GM12878 (cell line): ENCODE measurements at regions not wholly inside any gene's neighbourhood (a gene's known extent, or its start where the extent isn't known, plus 50 kb on each side); places are given as distances from the start of the nearest gene placed in this dataset.

Experiments used
- CEBPB ChIP-seq, 2 experiments: fragments of 150-350 bp in 1 of 2; IDR thresholded peaks; 2 replicates each; pipeline ENCODE4 v1.6.1; 2012 to 2014; ENCODE audit warnings: low read depth in 2 of 2, low read length in 2 of 2, borderline replicate concordance in 1 of 2, inconsistent platforms in 1 of 2
- TCF12 ChIP-seq: IDR thresholded peaks from 2 replicates; pipeline ENCODE4 v1.6.1; 2011; ENCODE audit warnings: low read depth, mild to moderate bottlenecking, low read length
- TF ChIP-seq, protein P1 (sequence below), 3 experiments: IDR thresholded peaks in 2 of 3; conservative IDR thresholded peaks in 1 of 3; 2 replicates each; pipeline ENCODE4 v1.5.1; 2011; ENCODE audit warnings: low read depth in 3 of 3, low read length in 3 of 3, mild to moderate bottlenecking in 3 of 3, control low read depth in 2 of 3, moderate library complexity in 2 of 3, inconsistent platforms in 1 of 3, mixed read lengths in 1 of 3; ENCODE audit not compliant: control insufficient read depth in 2 of 3, insufficient read depth in 1 of 3; ENCODE audit errors: extremely low read depth in 1 of 3

- no peak for TF ChIP-seq CEBPB (IDR thresholded peaks at IDR 0.05; ENCODE audit: borderline replicate concordance in 1 of 2, low read depth in 2 of 2, low read length in 2 of 2)
- no peak for TF ChIP-seq TCF12
- TF ChIP-seq, protein P1, sequence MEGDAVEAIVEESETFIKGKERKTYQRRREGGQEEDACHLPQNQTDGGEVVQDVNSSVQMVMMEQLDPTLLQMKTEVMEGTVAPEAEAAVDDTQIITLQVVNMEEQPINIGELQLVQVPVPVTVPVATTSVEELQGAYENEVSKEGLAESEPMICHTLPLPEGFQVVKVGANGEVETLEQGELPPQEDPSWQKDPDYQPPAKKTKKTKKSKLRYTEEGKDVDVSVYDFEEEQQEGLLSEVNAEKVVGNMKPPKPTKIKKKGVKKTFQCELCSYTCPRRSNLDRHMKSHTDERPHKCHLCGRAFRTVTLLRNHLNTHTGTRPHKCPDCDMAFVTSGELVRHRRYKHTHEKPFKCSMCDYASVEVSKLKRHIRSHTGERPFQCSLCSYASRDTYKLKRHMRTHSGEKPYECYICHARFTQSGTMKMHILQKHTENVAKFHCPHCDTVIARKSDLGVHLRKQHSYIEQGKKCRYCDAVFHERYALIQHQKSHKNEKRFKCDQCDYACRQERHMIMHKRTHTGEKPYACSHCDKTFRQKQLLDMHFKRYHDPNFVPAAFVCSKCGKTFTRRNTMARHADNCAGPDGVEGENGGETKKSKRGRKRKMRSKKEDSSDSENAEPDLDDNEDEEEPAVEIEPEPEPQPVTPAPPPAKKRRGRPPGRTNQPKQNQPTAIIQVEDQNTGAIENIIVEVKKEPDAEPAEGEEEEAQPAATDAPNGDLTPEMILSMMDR (IDR thresholded peaks at IDR 0.05 in 2 of 3, conservative IDR thresholded peaks at IDR 0.05 in 1 of 3; ENCODE audit: control insufficient read depth in 2 of 3, extremely low read depth in 1 of 3, insufficient read depth in 1 of 3, low read depth in 3 of 3, low read length in 3 of 3), result no peak
These were observed 54.0 kb downstream of the FAM43A start for GRCh38 chr3:194739498-194740284.
